Activated B cell treated with CpG ODN at 0.5 μM for 24 hours (primary cell): ENCODE measurements at regions not wholly inside any gene's neighbourhood (a gene's known extent, or its start where the extent isn't known, plus 50 kb on each side); places are given as distances from the start of the nearest gene placed in this dataset.

ENCODE experiments used
- ATAC-seq: fragments of 200-7000 bp; cut with Tn5 transposase; one replicate; pipeline ENCODE4 v1.10.0; 2021; ENCODE audit warnings: low read depth, mild to moderate bottlenecking, moderate library complexity
- CTCF ChIA-PET: fragments of 350-600 bp; sonication (Branson Sonifier 250); formaldehyde crosslinking; loops from one replicate; lab custom pipeline; 2021; ENCODE audit warnings: antibody characterized with exemption; lab: Charles Lee
- POLR2A ChIA-PET: fragments of 350-600 bp; sonication (Branson Sonifier 250); formaldehyde crosslinking; loops from one replicate; lab custom pipeline; 2021; ENCODE audit warnings: antibody characterized with exemption; lab: Charles Lee
- DNase-seq: peaks from one replicate; pipeline ENCODE4 v3.0.0; 2022
- H3K27ac Mint-ChIP-seq: one replicate; pipeline ENCODE4 v1.8.0; 2020; ENCODE audit warnings: mixed read lengths
- H3K27me3 Mint-ChIP-seq: one replicate; pipeline ENCODE4 v1.8.0; 2021; ENCODE audit warnings: mixed read lengths
- H3K36me3 Mint-ChIP-seq: one replicate; pipeline ENCODE4 v1.8.0; 2021; ENCODE audit warnings: low read depth, mixed read lengths
- H3K4me1 Mint-ChIP-seq: one replicate; pipeline ENCODE4 v1.8.0; 2021; ENCODE audit warnings: mixed read lengths
- H3K4me3 Mint-ChIP-seq: one replicate; pipeline ENCODE4 v1.8.0; 2020; ENCODE audit warnings: mild to moderate bottlenecking, mixed read lengths
- H3K9me3 Mint-ChIP-seq: one replicate; pipeline ENCODE4 v1.8.0; 2020; ENCODE audit warnings: mixed read lengths
- intact Hi-C: fragments of 100-400 bp; cut with micrococcal nuclease; formaldehyde crosslinking; loops from one replicate; pipeline ENCODE4 v1.15.1; 2024
- TF ChIP-seq, protein P1 (sequence below): fragments of 200-600 bp; IDR thresholded peaks from one replicate; pipeline ENCODE4 v1.8.0; 2022; ENCODE audit warnings: antibody characterized with exemption, mild to moderate bottlenecking

DNA sequence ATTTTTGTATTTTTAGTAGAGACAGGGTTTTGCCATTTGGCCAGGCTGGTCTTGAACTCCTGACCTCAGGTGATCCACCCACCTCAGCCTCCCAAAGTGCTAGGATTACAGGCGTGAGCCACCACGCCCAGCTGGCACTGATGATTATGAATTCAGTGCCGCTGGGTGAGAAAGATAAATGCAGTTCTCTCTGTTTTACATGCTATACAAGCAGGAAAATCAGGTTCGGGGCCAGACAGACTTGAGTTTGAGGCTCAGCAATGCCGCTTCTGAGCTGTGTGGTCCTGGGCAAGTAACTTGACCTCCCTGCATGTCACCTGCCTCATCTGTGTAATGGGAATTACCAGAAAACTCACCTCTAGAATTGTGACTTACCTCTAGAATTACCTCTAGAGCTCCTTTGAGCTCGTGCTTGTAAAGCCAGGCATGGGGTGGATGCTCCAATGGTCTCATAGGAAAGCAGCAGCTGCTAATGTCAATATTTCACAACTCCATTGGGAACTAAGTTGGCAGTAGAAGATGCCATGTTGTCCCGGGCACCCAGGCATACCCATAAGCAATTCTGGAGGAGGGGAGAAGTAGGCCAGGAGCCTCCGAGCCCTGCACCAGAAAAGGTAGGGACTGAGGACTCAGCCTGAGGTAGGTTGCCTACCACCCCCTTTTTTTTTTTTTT lies 119.8 kb upstream of the SLC25A33 start:
- TF ChIP-seq, protein P1, sequence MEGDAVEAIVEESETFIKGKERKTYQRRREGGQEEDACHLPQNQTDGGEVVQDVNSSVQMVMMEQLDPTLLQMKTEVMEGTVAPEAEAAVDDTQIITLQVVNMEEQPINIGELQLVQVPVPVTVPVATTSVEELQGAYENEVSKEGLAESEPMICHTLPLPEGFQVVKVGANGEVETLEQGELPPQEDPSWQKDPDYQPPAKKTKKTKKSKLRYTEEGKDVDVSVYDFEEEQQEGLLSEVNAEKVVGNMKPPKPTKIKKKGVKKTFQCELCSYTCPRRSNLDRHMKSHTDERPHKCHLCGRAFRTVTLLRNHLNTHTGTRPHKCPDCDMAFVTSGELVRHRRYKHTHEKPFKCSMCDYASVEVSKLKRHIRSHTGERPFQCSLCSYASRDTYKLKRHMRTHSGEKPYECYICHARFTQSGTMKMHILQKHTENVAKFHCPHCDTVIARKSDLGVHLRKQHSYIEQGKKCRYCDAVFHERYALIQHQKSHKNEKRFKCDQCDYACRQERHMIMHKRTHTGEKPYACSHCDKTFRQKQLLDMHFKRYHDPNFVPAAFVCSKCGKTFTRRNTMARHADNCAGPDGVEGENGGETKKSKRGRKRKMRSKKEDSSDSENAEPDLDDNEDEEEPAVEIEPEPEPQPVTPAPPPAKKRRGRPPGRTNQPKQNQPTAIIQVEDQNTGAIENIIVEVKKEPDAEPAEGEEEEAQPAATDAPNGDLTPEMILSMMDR = no peak
- Mint-ChIP-seq H3K4me3 (no peak overlapping the region), H3K27me3 (no peaks in the 10 kb centered on the region), H3K4me1 (peaks cover 76% of the 10 kb centered on the region), H3K36me3 (no peaks in the 10 kb centered on the region), H3K27ac (no peak overlapping the region), H3K9me3 (peaks cover 6% of the 10 kb centered on the region)
- CTCF ChIA-PET = no interaction called here
- DNase-seq = no peak
- POLR2A ChIA-PET = interaction anchor here (0.5 to 1.2 kb wide), 3 partner anchors 9 to 337 kb away, joined by 3 to 10 read pairs (median 6); no protein-coding TSS in a partner anchor
- ATAC-seq = no peak
- intact Hi-C loops = loop anchor here (10.0 kb wide), 1 partner anchor 235 kb away; the partner anchor contains the start of gene PIK3CD

DNA sequence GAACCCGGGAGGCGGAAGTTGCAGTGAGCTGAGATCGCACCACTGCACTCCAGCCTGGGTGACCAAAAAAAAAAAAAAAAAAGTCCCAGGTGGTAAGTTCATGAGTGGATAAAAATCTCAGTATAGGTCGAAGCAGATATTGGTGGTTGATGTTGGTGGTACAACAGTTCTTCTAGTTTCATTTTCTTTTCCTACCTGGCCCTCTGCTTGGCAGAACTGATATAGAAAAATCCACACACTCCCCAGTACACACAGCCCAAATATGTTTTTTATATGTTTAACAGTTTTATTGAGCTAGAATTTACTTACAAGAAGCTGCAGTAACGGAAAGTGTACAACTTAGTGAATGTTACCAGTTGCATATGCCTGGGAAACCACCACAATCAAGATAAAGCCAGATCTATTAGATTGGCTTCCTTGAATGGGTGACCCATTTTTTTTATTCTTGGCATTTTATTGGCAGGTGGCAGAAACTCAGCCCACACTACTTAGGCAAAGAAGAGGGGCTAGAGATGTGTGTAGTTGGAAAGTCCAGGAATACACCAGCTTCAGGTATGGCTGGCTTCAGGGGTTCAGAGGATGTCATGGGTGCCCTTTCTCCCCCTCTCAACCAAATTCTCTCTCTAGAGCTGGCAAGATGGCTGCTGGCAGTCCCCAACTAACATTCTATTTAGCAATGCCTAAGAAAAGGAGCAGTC lies 118.3 kb upstream of the SLC25A33 start:
- intact Hi-C loops = loop anchor here (10.0 kb wide), 1 partner anchor 234 kb away; the partner anchor contains the start of gene PIK3CD
- DNase-seq (no peak), ATAC-seq (no peak)
- no peaks in the 10 kb centered on the region for H3K36me3 Mint-ChIP-seq
- POLR2A ChIA-PET = interaction anchor here (1.0 to 9.7 kb wide), 2 partner anchors 8 to 126 kb away, joined by 4 to 191 read pairs; no protein-coding TSS in a partner anchor
- H3K9me3 Mint-ChIP-seq = peaks cover 6% of the 10 kb centered on the region
- H3K4me3 Mint-ChIP-seq = no peak overlapping the region
- H3K27me3 Mint-ChIP-seq = no peaks in the 10 kb centered on the region
- peaks cover 90% of the 10 kb centered on the region for H3K4me1 Mint-ChIP-seq
- TF ChIP-seq, protein P1 = no peak
- CTCF ChIA-PET = interaction anchor here (0.6 to 1.2 kb wide), 2 partner anchors 8 to 223 kb away, joined by 3 read pairs; no protein-coding TSS in a partner anchor
- no peak overlapping the region for H3K27ac Mint-ChIP-seq

DNA sequence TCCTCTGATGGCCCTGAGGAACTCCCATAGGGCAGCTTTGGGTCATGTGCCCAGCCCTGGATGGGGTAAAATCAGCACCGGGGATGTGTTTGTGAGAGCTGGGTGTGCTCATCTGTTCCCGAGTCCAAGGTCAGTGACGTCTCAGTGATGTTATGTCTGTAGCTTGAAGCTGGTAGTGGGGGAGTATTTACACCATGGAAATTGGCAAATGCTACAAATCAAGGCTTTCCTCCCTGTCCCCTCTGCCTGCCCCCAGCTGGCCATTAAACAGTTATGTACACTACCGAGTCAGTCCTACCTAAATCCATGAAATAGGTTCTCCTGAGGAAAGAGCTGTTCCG lies 117.8 kb upstream of the SLC25A33 start:
- H3K36me3 Mint-ChIP-seq = no peaks in the 10 kb centered on the region
- H3K4me3 Mint-ChIP-seq = no peak overlapping the region
- ChIA-PET POLR2A (interaction anchor here (0.5 to 9.7 kb wide), 2 partner anchors 9 to 494 kb away, joined by 6 to 191 read pairs; no protein-coding TSS in a partner anchor), CTCF (interaction anchor here (1.2 kb wide), 1 partner anchor 8 kb away, joined by 3 read pairs; no protein-coding TSS in a partner anchor)
- no peaks in the 10 kb centered on the region for H3K27me3 Mint-ChIP-seq
- intact Hi-C loops = loop anchor here (10.0 kb wide), 1 partner anchor 233 kb away; the partner anchor contains the start of gene PIK3CD
- peaks cover 92% of the 10 kb centered on the region for H3K4me1 Mint-ChIP-seq
- peaks cover 6% of the 10 kb centered on the region for H3K9me3 Mint-ChIP-seq
- TF ChIP-seq, protein P1 = no peak
- no peak for ATAC-seq
- no peak overlapping the region for H3K27ac Mint-ChIP-seq
- no peak for DNase-seq

DNA sequence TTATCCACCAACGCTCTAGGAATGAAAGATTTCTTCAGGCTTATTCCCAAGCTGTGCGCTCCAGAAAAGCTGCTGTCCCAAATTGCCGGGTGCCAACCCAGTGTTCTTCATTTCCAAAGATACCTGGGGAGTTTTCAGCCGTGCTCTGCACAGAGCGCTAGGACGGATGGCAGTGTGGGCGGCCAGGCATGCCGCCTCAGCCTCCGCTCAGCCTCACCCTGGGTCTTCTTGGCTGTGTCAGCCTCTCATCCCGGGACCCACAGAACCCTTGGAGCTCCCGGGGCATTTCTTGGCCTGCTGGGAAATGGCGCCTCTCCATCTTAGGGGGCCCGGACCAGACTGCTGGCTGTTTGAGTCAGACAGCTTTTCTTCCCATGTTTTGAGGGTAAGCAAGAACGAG lies 116.9 kb upstream of the SLC25A33 start:
- intact Hi-C loops = loop anchor here (10.0 kb wide), 1 partner anchor 232 kb away; the partner anchor contains the start of gene PIK3CD
- DNase-seq (no peak), ATAC-seq (no peak)
- H3K9me3 Mint-ChIP-seq = peaks cover 6% of the 10 kb centered on the region
- TF ChIP-seq, protein P1 = no peak
- POLR2A ChIA-PET = interaction anchor here (0.5 to 9.7 kb wide), 3 partner anchors 10 to 493 kb away, joined by 4 to 191 read pairs (median 6); no protein-coding TSS in a partner anchor
- CTCF ChIA-PET = interaction anchor here (1.1 to 1.5 kb wide), 2 partner anchors 34 to 132 kb away, joined by 3 to 4 read pairs; no protein-coding TSS in a partner anchor
- H3K4me3 Mint-ChIP-seq = no peak overlapping the region
- H3K4me1 Mint-ChIP-seq = peaks cover 92% of the 10 kb centered on the region
- no peak overlapping the region for H3K27ac Mint-ChIP-seq
- H3K27me3 Mint-ChIP-seq = no peaks in the 10 kb centered on the region
- H3K36me3 Mint-ChIP-seq = no peaks in the 10 kb centered on the region
